ENCODE measurements at regions not wholly inside any gene's neighbourhood (a gene's known extent, or its start where the extent isn't known, plus 50 kb on each side); places are given as distances from the start of the nearest gene placed in this dataset.

DNA sequence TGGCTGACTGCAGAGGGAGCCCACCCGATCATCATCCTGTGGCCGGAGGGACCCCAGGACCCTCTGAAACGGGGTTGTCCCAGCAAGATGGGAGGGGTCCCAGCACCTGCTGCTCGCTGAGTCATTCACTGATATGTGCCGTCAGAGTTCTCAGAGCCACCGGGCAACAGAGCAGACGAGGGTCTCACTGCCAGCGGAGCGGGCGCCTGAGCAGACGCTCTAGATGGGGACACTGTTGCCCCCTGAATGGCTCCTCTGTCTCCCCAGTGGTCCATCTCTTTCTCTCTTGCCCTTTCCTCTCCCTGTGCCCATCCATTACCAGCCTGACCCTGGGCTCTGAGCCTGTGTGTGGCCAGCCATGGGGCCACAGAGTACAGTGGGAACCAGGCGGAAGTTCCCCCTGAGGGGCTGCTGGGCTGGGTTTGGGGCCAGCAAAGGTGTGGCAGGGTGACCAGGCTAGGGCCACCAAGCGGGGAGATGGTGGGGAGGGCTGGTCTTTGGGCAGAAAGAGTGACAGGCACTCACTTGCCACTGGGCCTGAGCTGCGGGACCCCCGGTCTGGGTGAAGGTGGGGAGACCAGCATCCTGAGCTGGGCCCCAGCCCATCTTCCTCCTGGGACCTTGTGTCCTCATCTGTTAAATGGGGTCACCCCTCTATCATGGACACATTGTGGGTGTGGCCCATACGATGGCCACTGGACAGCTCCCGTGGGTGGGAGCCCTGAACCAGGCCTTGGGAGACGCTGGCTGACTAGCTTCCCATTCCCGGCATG, 90.9 kb downstream of the HMX1 start:
- TF ChIP-seq EZH2 (IDR thresholded peaks at IDR 0.05; ENCODE audit: borderline replicate concordance, low read depth, low read length, severe bottlenecking) (no peak), POLR2AphosphoS5 (IDR thresholded peaks at IDR 0.05; ENCODE audit: insufficient read depth, low read depth, low read length) (no peak), MYC (IDR thresholded peaks at IDR 0.05; ENCODE audit: low read depth, low read length) (no peak), FOS (IDR thresholded peaks at IDR 0.05; ENCODE audit: borderline replicate concordance, insufficient read depth, low read length) (no peak)
- TF ChIP-seq, protein P1, sequence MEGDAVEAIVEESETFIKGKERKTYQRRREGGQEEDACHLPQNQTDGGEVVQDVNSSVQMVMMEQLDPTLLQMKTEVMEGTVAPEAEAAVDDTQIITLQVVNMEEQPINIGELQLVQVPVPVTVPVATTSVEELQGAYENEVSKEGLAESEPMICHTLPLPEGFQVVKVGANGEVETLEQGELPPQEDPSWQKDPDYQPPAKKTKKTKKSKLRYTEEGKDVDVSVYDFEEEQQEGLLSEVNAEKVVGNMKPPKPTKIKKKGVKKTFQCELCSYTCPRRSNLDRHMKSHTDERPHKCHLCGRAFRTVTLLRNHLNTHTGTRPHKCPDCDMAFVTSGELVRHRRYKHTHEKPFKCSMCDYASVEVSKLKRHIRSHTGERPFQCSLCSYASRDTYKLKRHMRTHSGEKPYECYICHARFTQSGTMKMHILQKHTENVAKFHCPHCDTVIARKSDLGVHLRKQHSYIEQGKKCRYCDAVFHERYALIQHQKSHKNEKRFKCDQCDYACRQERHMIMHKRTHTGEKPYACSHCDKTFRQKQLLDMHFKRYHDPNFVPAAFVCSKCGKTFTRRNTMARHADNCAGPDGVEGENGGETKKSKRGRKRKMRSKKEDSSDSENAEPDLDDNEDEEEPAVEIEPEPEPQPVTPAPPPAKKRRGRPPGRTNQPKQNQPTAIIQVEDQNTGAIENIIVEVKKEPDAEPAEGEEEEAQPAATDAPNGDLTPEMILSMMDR (IDR thresholded peaks at IDR 0.05; ENCODE audit: extremely low read depth in 1 of 2, insufficient read depth in 1 of 2, low read depth in 1 of 2, low read length in 2 of 2) = no peak
